Smooth muscle cell (in vitro differentiated cells): ENCODE measurements at regions not wholly inside any gene's neighbourhood (a gene's known extent, or its start where the extent isn't known, plus 50 kb on each side); places are given as distances from the start of the nearest gene placed in this dataset.

Experiments used
- DNase-seq: peaks from one replicate; lab custom pipeline; 2025; ENCODE audit not compliant: unreplicated experiment; lab: John Stamatoyannopoulos, UW
- H2AFZ ChIP-seq: fragments of 200-600 bp; sonication (generic); 2 replicates; pipeline ENCODE4 v1.6.0; 2016; ENCODE audit warnings: antibody characterized with exemption, low read depth, mild to moderate bottlenecking
- H3F3A ChIP-seq: fragments of 200-600 bp; sonication (generic); 2 replicates; pipeline ENCODE4 v1.6.0; 2017; ENCODE audit warnings: antibody characterized with exemption, low read depth
- H3K27ac ChIP-seq: fragments of 200-600 bp; sonication (generic); 2 replicates; pipeline ENCODE4 v1.5.1; 2016; ENCODE audit warnings: low read depth, mild to moderate bottlenecking
- H3K27me3 ChIP-seq: fragments of 200-600 bp; sonication (generic); 2 replicates; pipeline ENCODE4 v1.6.1; 2016; ENCODE audit warnings: low read depth, mild to moderate bottlenecking
- H3K36me3 ChIP-seq: fragments of 200-600 bp; sonication (generic); 2 replicates; pipeline ENCODE4 v1.5.1; 2016; ENCODE audit warnings: low read depth
- H3K4me1 ChIP-seq: fragments of 200-600 bp; sonication (generic); 2 replicates; pipeline ENCODE4 v1.5.1; 2016; ENCODE audit warnings: low read depth
- H3K4me2 ChIP-seq: fragments of 200-600 bp; sonication (generic); 2 replicates; pipeline ENCODE4 v1.6.0; 2016; ENCODE audit warnings: mild to moderate bottlenecking
- H3K4me3 ChIP-seq: fragments of 200-600 bp; sonication (generic); 2 replicates; pipeline ENCODE4 v1.5.1; 2016; ENCODE audit warnings: mild to moderate bottlenecking
- H3K79me2 ChIP-seq: fragments of 200-600 bp; sonication (generic); 2 replicates; pipeline ENCODE4 v1.6.0; 2016; ENCODE audit warnings: low read depth, mild to moderate bottlenecking
- H3K9ac ChIP-seq: fragments of 200-600 bp; sonication (generic); 2 replicates; pipeline ENCODE4 v1.6.0; 2016; ENCODE audit warnings: low read depth
- H3K9me3 ChIP-seq: fragments of 200-600 bp; sonication (generic); replicated peaks from 2 replicates; pipeline ENCODE4 v1.5.1; 2016; ENCODE audit warnings: low read depth
- H4K20me1 ChIP-seq: fragments of 200-600 bp; sonication (generic); 2 replicates; pipeline ENCODE4 v1.6.0; 2016; ENCODE audit warnings: low read depth
- CTCF ChIP-seq: fragments of 200-600 bp; sonication (generic); IDR thresholded peaks from 2 replicates; pipeline ENCODE4 v1.5.1; 2017; ENCODE audit warnings: borderline replicate concordance, mild to moderate bottlenecking, antibody characterized with exemption; ENCODE audit not compliant: insufficient read depth, poor library complexity, severe bottlenecking
- WGBS: methylation state at CpG from one replicate; pipeline ENCODE4 v1.1.7; 2016; ENCODE audit warnings: low lambda C conversion rate; 5-methylcytosine and 5-hydroxymethylcytosine counted together

- 92% methylated on average over 11 of the region's 11 CpGs for WGBS
- Histone ChIP-seq H3K4me2 (no peak overlapping the region), H3K4me3 (no peak overlapping the region), H3K27ac (no peak overlapping the region), H3K9me3 (no peaks in the 10 kb centered on the region), H3K36me3 (no peaks in the 10 kb centered on the region), H4K20me1 (no peaks in the 10 kb centered on the region), H3F3A (no peaks in the 10 kb centered on the region), H2AFZ (no peak overlapping the region), H3K27me3 (no peaks in the 10 kb centered on the region), H3K9ac (no peak overlapping the region), H3K79me2 (no peaks in the 10 kb centered on the region), H3K4me1 (no peaks in the 10 kb centered on the region)
- no peak for TF ChIP-seq CTCF
- no peak for DNase-seq
These were observed 210.4 kb upstream of the FAR2 start for GRCh38 chr12:28938581-28939235.

DNA sequence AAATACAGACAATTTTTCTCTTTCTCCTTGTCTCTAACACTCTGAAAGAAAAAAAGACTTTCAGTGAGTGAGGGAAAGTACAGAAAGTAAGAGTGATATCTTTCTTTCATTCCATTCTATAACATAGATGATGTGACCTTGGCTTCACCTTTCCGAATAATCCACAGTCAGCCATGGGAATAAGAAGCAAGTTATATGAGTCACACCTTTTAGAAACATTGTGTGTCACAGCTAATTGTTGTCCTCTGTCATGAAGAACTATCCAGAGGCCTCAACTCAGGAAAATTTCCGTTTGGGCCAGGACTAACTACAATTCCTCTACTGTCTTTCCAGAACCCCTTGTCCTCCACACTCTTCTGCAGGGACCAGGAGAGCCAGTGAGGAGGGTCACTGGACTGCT lies 209.7 kb upstream of the FAR2 start:
- Histone ChIP-seq H3K79me2 (no peaks in the 10 kb centered on the region), H3K27me3 (no peaks in the 10 kb centered on the region), H3K4me1 (no peaks in the 10 kb centered on the region), H3K4me3 (no peak overlapping the region), H3F3A (no peaks in the 10 kb centered on the region), H3K27ac (no peak overlapping the region), H3K36me3 (no peaks in the 10 kb centered on the region), H3K9ac (no peak overlapping the region), H3K9me3 (no peaks in the 10 kb centered on the region), H2AFZ (no peak overlapping the region), H4K20me1 (no peaks in the 10 kb centered on the region), H3K4me2 (no peak overlapping the region)
- no peak for TF ChIP-seq CTCF
- DNase-seq, result no peak
- WGBS, result 85% methylated on average over 2 of the region's 2 CpGs

- H3K4me3 ChIP-seq, result no peak overlapping the region
- 83% methylated on average over 2 of the region's 2 CpGs for WGBS
- no peak for DNase-seq
- no peak overlapping the region for H3K27ac ChIP-seq
- H3K79me2 ChIP-seq, result no peaks in the 10 kb centered on the region
- H3K4me1 ChIP-seq, result no peaks in the 10 kb centered on the region
- no peak overlapping the region for H3K9ac ChIP-seq
- no peak overlapping the region for H2AFZ ChIP-seq
- no peaks in the 10 kb centered on the region for H3K27me3 ChIP-seq
- H3K4me2 ChIP-seq, result no peak overlapping the region
- TF ChIP-seq CTCF, result no peak
- no peaks in the 10 kb centered on the region for H3F3A ChIP-seq
- H4K20me1 ChIP-seq, result no peaks in the 10 kb centered on the region
- H3K36me3 ChIP-seq, result no peaks in the 10 kb centered on the region
- H3K9me3 ChIP-seq, result no peaks in the 10 kb centered on the region
These were observed 207.8 kb upstream of the FAR2 start for GRCh38 chr12:28941248-28941647.

GRCh38 chr12:28946361-28946760 lies 202.7 kb upstream of the FAR2 start:
- H3K36me3 ChIP-seq, result no peaks in the 10 kb centered on the region
- no peak for DNase-seq
- no peak overlapping the region for H3K4me3 ChIP-seq
- TF ChIP-seq CTCF, result no peak
- no peak overlapping the region for H3K4me2 ChIP-seq
- H3K27me3 ChIP-seq, result no peaks in the 10 kb centered on the region
- no peaks in the 10 kb centered on the region for H4K20me1 ChIP-seq
- H3K27ac ChIP-seq, result no peak overlapping the region
- WGBS, result 90% methylated on average over 6 of the region's 6 CpGs
- no peaks in the 10 kb centered on the region for H3K9me3 ChIP-seq
- H3F3A ChIP-seq, result no peaks in the 10 kb centered on the region
- H3K4me1 ChIP-seq, result no peaks in the 10 kb centered on the region
- H3K9ac ChIP-seq, result no peak overlapping the region
- no peaks in the 10 kb centered on the region for H3K79me2 ChIP-seq
- H2AFZ ChIP-seq, result no peak overlapping the region
